Gastrocnemius medialis (tissue), 4 donors: ENCODE measurements at regions not wholly inside any gene's neighbourhood (a gene's known extent, or its start where the extent isn't known, plus 50 kb on each side); places are given as distances from the start of the nearest gene placed in this dataset.

Experiments used
- ATAC-seq, 2 donors: fragments of 150-250 bp; one replicate each; pipeline ENCODE4 v1.9.1; 2016
- DNase-seq, 2 donors: peaks; one replicate each; pipeline ENCODE4 v3.0.0-alpha.2; 2019
- H3K27ac ChIP-seq, 4 donors: fragments of 200-600 bp; sonication (generic); 1 replicate in 1 of 4; 2 replicates in 3 of 4; pipeline ENCODE4 v1.5.1; 2016 to 2018; ENCODE audit warnings: mild to moderate bottlenecking in 2 of 4, moderate library complexity in 1 of 4
- H3K27me3 ChIP-seq, 3 donors: fragments of 200-600 bp; sonication (generic) in 2 of 3; 1 replicate in 1 of 3; 2 replicates in 2 of 3; pipeline versions ENCODE4 v1.5.1 to v1.6.0; 2016 to 2019; ENCODE audit warnings: mild to moderate bottlenecking in 1 of 3, moderate library complexity in 1 of 3
- H3K36me3 ChIP-seq, 2 donors: fragments of 200-600 bp; sonication (generic) in 1 of 2; one replicate each; pipeline ENCODE4 v1.5.1; 2017 to 2018
- H3K4me1 ChIP-seq, 2 donors: fragments of 200-600 bp; sonication (generic) in 1 of 2; one replicate each; pipeline ENCODE4 v1.5.1; 2016 to 2017; ENCODE audit warnings: mild to moderate bottlenecking in 2 of 2
- H3K4me3 ChIP-seq, 4 donors: fragments of 200-600 bp; sonication (generic) in 3 of 4; 1 replicate in 1 of 4; 2 replicates in 3 of 4; pipeline ENCODE4 v1.5.1; 2016 to 2019; ENCODE audit warnings: mild to moderate bottlenecking in 2 of 4
- H3K9me3 ChIP-seq, 3 donors: fragments of 200-600 bp; sonication (generic) in 2 of 3; 1 replicate in 1 of 3; 2 replicates in 2 of 3; pipeline ENCODE4 v1.5.1; 2016 to 2019
- CTCF ChIP-seq, 5 experiments: fragments of 450-650 bp in 3 of 5; fragments of 200-600 bp in 2 of 5; sonication (generic) in 2 of 5; IDR thresholded peaks in 4 of 5; conservative IDR thresholded peaks in 1 of 5; 1 replicate in 4 of 5; 2 replicates in 1 of 5; pipeline ENCODE4 v1.5.1; 2016 to 2019; ENCODE audit warnings: antibody characterized with exemption in 5 of 5, mild to moderate bottlenecking in 3 of 5, moderate library complexity in 3 of 5
- POLR2A ChIP-seq, 2 donors: fragments of 450-650 bp; IDR thresholded peaks; one replicate each; pipeline ENCODE4 v1.6.1; 2017; ENCODE audit warnings: antibody characterized with exemption in 2 of 2, mild to moderate bottlenecking in 2 of 2, moderate library complexity in 2 of 2
- in situ Hi-C, 4 donors: fragments of 200-750 bp; cut with MboI; loops; one replicate each; pipeline versions ENCODE4 v1.15.0 to v1.8.0; 2017; ENCODE audit warnings: low sequenced_read_pairs in 4 of 4
- intact Hi-C: fragments of 100-400 bp; cut with DNase I; formaldehyde crosslinking; loops from one replicate; pipeline ENCODE4 v1.15.1; 2023; ENCODE audit warnings: low total_unique reads

DNA sequence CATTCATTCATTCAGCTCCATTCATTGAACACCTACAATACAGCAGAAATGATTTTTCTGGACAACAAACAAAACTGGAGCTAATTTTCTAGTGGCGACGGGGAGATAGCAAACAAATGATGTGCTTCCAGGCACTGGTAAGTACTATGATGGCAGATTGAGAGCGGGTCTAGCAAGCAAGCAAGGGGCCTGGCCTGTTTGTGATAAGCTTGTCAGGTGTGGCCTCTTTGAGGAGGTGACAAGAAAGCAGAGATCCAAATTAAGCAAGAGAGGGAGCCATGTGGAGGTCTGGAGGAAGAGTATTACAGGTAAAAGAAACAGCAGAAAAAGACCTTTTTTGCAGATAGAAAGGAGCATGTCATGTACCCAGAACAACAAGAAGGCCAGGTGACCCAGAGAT lies 216.1 kb upstream of the CPHXL start:
- in situ Hi-C loops, result no loop called here
- ATAC-seq, result no peak

DNA sequence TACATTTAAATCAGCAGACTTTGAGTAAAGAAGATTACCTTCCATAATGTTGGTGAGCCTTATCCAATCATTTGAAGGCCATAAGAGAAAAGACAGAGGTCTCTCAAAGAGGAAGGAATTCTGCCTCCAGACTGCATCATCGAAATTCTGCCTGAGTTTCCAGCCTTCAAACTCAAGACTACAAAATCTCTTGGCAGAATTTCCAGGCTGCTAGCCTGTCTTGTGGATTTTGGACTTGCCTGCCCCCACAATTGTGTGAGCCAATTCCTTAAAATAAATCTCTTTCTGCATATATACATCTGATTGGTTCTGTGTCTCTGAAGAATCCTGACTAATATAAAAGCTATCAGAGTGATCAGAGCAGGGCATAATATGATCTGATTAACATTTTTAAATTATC lies 216.6 kb upstream of the CPHXL start:
- DNase-seq (no peak), ATAC-seq (no peak)
- H3K4me3 ChIP-seq, result no peak overlapping the region
- no peaks in the 10 kb centered on the region for H3K27me3 ChIP-seq
- H3K36me3 ChIP-seq, result no peaks in the 10 kb centered on the region
- H3K4me1 ChIP-seq, result no peaks in the 10 kb centered on the region
- H3K27ac ChIP-seq, result no peak overlapping the region
- TF ChIP-seq CTCF (IDR thresholded peaks at IDR 0.05 in 4 of 5, conservative IDR thresholded peaks at IDR 0.05 in 1 of 5), result no peak
- in situ Hi-C loops, result no loop called here
- intact Hi-C loops, result no loop called here
- no peaks in the 10 kb centered on the region for H3K9me3 ChIP-seq

More for the DNA sequence above, 216.1 kb upstream of the CPHXL start:
- Histone ChIP-seq H3K27ac (no peak overlapping the region), H3K4me1 (no peaks in the 10 kb centered on the region), H3K27me3 (no peaks in the 10 kb centered on the region), H3K4me3 (no peak overlapping the region), H3K36me3 (no peaks in the 10 kb centered on the region), H3K9me3 (no peaks in the 10 kb centered on the region)
- intact Hi-C loops, result no loop called here
- no peak for DNase-seq
- TF ChIP-seq CTCF (IDR thresholded peaks at IDR 0.05 in 4 of 5, conservative IDR thresholded peaks at IDR 0.05 in 1 of 5), result no peak
- TF ChIP-seq POLR2A (IDR thresholded peaks at IDR 0.05), result no peak

DNA sequence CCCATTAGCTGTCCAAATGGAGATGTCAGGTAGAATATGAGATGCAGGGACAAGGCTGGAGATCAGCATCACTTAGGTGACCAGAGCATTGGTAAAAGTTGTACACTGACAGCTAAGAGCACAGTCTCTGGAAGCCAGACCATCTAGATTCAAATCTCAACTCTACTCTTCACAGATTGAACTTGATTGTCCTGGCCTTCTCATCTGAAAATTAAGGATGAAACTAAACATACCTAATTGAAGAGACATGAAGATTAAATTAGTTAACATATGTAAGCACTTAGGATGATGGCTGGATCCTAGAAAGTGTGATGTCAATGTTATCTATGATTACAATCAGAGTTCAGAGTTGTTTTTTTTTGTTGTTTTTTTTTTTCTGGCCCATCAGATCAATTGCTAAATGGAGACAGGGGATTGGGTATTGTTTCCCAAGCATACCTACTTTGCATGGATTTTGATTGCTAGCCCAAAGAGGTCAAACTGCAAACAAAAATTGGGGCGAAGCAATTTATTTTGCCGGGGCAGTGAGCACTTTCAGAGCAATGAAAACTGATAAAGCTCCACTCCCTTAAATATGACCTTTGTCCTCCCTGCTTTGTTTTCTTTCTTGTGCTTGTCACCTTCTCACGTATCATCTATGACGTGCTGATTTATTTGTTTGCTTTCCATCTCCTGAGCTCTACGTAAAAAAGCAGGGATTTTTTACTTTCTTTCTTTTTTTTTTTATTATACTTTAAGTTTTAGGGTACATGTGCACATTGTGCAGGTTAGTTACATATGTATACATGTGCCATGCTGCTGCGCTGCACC lies 217.6 kb upstream of the CPHXL start:
- intact Hi-C loops (no loop called here), in situ Hi-C loops (no loop called here)
- Histone ChIP-seq H3K4me3 (no peak overlapping the region), H3K9me3 (no peaks in the 10 kb centered on the region), H3K27ac (no peak overlapping the region), H3K4me1 (no peaks in the 10 kb centered on the region), H3K36me3 (no peaks in the 10 kb centered on the region), H3K27me3 (no peaks in the 10 kb centered on the region)
- no peak for DNase-seq
- ATAC-seq, result no peak
- TF ChIP-seq POLR2A (IDR thresholded peaks at IDR 0.05) (no peak), CTCF (IDR thresholded peaks at IDR 0.05 in 4 of 5, conservative IDR thresholded peaks at IDR 0.05 in 1 of 5) (no peak)

DNA sequence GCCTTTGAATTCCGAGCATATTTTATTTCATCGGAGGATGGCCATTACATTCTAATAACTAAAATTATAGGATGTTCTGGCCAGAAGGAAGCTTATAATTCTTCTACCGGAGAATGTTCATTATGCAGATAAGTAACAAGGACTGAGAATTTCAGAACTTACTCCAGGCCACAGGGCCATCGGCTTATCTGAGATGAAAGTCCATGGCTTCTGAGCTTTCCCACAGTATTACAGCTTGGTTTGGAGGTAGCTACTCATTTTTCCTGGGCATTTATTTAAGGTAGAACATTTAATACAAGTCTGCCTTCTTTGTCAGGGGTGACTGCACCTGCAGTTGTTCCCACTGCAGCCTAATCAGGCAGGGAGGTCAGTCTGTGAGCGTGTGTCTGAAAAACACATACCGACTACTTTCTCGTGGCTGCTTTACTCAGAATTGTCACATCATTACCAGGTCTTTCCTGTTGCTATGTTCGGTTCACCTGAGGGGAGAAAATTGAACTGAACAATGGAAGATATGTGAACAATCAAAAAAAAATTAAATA lies 219.7 kb upstream of the CPHXL start:
- intact Hi-C loops, result no loop called here
- in situ Hi-C loops, result no loop called here
- ATAC-seq (no peak), DNase-seq (no peak)
- Histone ChIP-seq H3K36me3 (no peaks in the 10 kb centered on the region), H3K27ac (no peak overlapping the region), H3K9me3 (no peaks in the 10 kb centered on the region), H3K27me3 (no peaks in the 10 kb centered on the region), H3K4me3 (no peak overlapping the region), H3K4me1 (no peaks in the 10 kb centered on the region)
- TF ChIP-seq POLR2A (IDR thresholded peaks at IDR 0.05) (no peak), CTCF (IDR thresholded peaks at IDR 0.05 in 4 of 5, conservative IDR thresholded peaks at IDR 0.05 in 1 of 5) (no peak)
